Stimulated activated CD8-positive, alpha-beta memory T cell treated with anti-CD3 and anti-CD28 coated beads, Interleukin-15, amount 100 ng/mL, for 24 hours (primary cell): ENCODE measurements at regions not wholly inside any gene's neighbourhood (a gene's known extent, or its start where the extent isn't known, plus 50 kb on each side); places are given as distances from the start of the nearest gene placed in this dataset.

Experiments used
- DNase-seq: peaks from one replicate; pipeline ENCODE4 v3.0.0-alpha.2; 2020; ENCODE audit warnings: low read depth

- DNase-seq, result no peak
Observed at GRCh38 chr11:113554526-113554925, 79.3 kb upstream of the DRD2 start.

- DNase-seq, result no peak
Observed at GRCh38 chr11:113553915-113554314, 78.7 kb upstream of the DRD2 start.

- no peak for DNase-seq
Observed at GRCh38 chr11:113553235-113553634, 78.0 kb upstream of the DRD2 start.

GRCh38 chr11:113552271-113552670 is 77.1 kb upstream of the DRD2 start:
- DNase-seq, result no peak

GRCh38 chr11:113551645-113552044 is 76.4 kb upstream of the DRD2 start:
- no peak for DNase-seq

GRCh38 chr11:113549611-113550578 is 74.7 kb upstream of the DRD2 start:
- DNase-seq, result no peak

- no peak for DNase-seq
Observed at GRCh38 chr11:113549061-113549460, 73.9 kb upstream of the DRD2 start.

- no peak for DNase-seq
Observed at GRCh38 chr11:113547739-113548138, 72.5 kb upstream of the DRD2 start.

- DNase-seq, result no peak
Observed at GRCh38 chr11:113546757-113547507, 71.7 kb upstream of the DRD2 start.

- DNase-seq, result no peak
Observed at GRCh38 chr11:113542420-113542819, 67.2 kb upstream of the DRD2 start.

GRCh38 chr11:113540416-113541330 is 65.5 kb upstream of the DRD2 start:
- DNase-seq, result no peak

GRCh38 chr11:113538451-113539412 is 63.5 kb upstream of the DRD2 start:
- DNase-seq, result no peak

GRCh38 chr11:113534625-113535024 is 59.4 kb upstream of the DRD2 start:
- DNase-seq, result no peak

GRCh38 chr11:113533425-113533698 is 58.2 kb upstream of the DRD2 start:
- DNase-seq, result no peak

GRCh38 chr11:113532697-113533424 is 57.7 kb upstream of the DRD2 start:
- DNase-seq, result peak; percentile 44

GRCh38 chr11:113531575-113532451 is 56.6 kb upstream of the DRD2 start:
- no peak for DNase-seq

- DNase-seq, result no peak
Observed at GRCh38 chr11:113531083-113531482, 55.9 kb upstream of the DRD2 start.

- DNase-seq, result no peak
Observed at GRCh38 chr11:113529606-113530005, 54.4 kb upstream of the DRD2 start.

- no peak for DNase-seq
Observed at GRCh38 chr11:113528982-113529381, 53.8 kb upstream of the DRD2 start.
